ENCODE measurements at regions not wholly inside any gene's neighbourhood (a gene's known extent, or its start where the extent isn't known, plus 50 kb on each side); places are given as distances from the start of the nearest gene placed in this dataset.

DNA sequence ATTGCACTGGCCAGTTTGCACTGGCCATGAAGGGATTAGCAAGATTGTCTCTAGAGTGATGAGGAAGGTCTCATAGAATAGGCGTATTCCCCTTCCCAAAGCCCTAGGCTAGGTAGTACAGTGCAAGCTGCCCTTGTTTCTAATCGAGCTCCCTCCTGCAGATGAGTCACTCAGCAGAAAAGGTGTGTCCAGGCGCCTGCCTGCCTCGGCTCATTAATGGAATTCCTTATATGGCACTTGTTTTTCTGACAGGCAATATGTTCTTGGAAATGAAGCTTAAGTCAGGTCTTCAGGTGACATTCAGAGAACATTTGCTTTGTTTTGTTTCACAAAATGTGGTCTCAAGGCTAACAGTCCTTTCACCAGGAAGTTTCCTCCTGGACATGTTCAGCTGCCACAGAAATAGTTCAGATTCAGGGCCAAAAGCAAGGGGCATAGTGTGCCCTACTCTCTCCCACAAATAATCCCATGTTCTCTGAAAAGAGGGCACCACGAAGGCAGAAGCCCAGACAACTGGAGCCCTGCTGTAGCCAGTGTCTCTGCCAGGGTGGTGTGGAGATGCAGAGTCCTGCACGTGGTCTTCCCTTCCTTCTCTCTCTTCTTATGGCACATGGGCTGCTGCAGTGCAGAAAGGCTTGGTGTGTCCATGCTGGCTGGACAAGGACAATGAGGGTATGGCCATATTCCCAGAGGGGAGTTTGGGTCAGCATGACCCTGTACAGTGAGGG, 281.1 kb upstream of the MAP3K1 start:
- peaks cover 0 to 14% (median 8%) of the 10 kb centered on the region in 4 donors for H3K4me1 ChIP-seq
- intact Hi-C loops (cut with DNase I): no loop called here
- no peaks in the 10 kb centered on the region for H3K27me3 ChIP-seq
- H3K27ac ChIP-seq (replicated peaks in 1 of 4): no peak overlapping the region
- H3K4me3 ChIP-seq: no peak overlapping the region
- H3K9me3 ChIP-seq: no peaks in the 10 kb centered on the region
- WGBS: 78% methylated on average over 5 of the region's 6 CpGs
- no peaks in the 10 kb centered on the region for H3K36me3 ChIP-seq
- DNase-seq (ENCODE audit: extremely low spot score): no peak
- TF ChIP-seq EP300 (IDR thresholded peaks at IDR 0.05) (no peak), POLR2AphosphoS5 (IDR thresholded peaks at IDR 0.05) (no peak), POLR2A (IDR thresholded peaks at IDR 0.05; ENCODE audit: low read depth) (no peak)
- TF ChIP-seq, protein P1, sequence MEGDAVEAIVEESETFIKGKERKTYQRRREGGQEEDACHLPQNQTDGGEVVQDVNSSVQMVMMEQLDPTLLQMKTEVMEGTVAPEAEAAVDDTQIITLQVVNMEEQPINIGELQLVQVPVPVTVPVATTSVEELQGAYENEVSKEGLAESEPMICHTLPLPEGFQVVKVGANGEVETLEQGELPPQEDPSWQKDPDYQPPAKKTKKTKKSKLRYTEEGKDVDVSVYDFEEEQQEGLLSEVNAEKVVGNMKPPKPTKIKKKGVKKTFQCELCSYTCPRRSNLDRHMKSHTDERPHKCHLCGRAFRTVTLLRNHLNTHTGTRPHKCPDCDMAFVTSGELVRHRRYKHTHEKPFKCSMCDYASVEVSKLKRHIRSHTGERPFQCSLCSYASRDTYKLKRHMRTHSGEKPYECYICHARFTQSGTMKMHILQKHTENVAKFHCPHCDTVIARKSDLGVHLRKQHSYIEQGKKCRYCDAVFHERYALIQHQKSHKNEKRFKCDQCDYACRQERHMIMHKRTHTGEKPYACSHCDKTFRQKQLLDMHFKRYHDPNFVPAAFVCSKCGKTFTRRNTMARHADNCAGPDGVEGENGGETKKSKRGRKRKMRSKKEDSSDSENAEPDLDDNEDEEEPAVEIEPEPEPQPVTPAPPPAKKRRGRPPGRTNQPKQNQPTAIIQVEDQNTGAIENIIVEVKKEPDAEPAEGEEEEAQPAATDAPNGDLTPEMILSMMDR (IDR thresholded peaks at IDR 0.05): no peak

- Histone ChIP-seq H3K27me3 (no peaks in the 10 kb centered on the region), H3K9me3 (no peaks in the 10 kb centered on the region), H3K4me3 (no peak overlapping the region), H3K36me3 (no peaks in the 10 kb centered on the region), H3K27ac (replicated peaks in 1 of 4) (no peak overlapping the region), H3K4me1 (peaks cover 0 to 14% (median 8%) of the 10 kb centered on the region in 4 donors)
- intact Hi-C loops (cut with DNase I): no loop called here
- TF ChIP-seq POLR2AphosphoS5 (IDR thresholded peaks at IDR 0.05) (no peak), EP300 (IDR thresholded peaks at IDR 0.05) (no peak), POLR2A (IDR thresholded peaks at IDR 0.05; ENCODE audit: low read depth) (no peak)
- TF ChIP-seq, protein P1 (IDR thresholded peaks at IDR 0.05): no peak
- no peak for DNase-seq (ENCODE audit: extremely low spot score)
- WGBS: 65% methylated on average over 3 of the region's 3 CpGs
These were observed 282.9 kb upstream of the MAP3K1 start for GRCh38 chr5:56532466-56532865.

DNA sequence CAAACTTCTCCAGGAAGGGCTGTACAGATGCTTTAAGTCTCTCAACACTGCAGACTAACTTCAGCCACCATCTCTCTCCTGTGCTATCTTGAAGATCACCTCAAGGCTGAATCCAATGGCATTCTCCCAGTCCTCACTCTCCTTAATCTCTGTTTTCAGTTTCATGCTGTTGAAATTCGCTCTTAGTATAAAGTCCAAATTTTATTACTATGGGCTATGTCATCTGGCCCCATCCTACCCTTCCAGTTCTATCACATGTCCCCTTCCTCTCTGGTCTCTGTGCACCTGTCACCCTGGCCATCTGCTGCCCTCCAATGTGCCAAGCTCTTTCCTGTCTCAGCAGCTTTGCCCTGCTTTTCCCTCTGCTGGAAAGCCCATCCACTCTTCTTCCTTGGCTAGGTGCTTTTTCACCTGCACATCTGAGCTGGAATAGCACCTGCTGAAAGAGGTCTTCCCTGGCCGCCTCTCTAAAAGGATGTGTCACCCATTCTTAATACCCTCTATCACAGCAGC, 284.7 kb upstream of the MAP3K1 start:
- Histone ChIP-seq H3K4me3 (no peak overlapping the region), H3K27me3 (no peaks in the 10 kb centered on the region), H3K36me3 (no peaks in the 10 kb centered on the region), H3K27ac (replicated peaks in 1 of 4) (no peak overlapping the region), H3K4me1 (peaks cover 0 to 14% (median 8%) of the 10 kb centered on the region in 4 donors), H3K9me3 (no peaks in the 10 kb centered on the region)
- no peak for DNase-seq (ENCODE audit: extremely low spot score)
- 95% methylated on average over 2 of the region's 2 CpGs for WGBS
- no peak for TF ChIP-seq POLR2AphosphoS5 (IDR thresholded peaks at IDR 0.05)
- no peak for TF ChIP-seq POLR2A (IDR thresholded peaks at IDR 0.05; ENCODE audit: low read depth)
- no peak for TF ChIP-seq EP300 (IDR thresholded peaks at IDR 0.05)
- TF ChIP-seq, protein P1 (IDR thresholded peaks at IDR 0.05): no peak
- intact Hi-C loops (cut with DNase I): no loop called here

- TF ChIP-seq POLR2AphosphoS5 (IDR thresholded peaks at IDR 0.05) (no peak), EP300 (IDR thresholded peaks at IDR 0.05) (no peak), POLR2A (IDR thresholded peaks at IDR 0.05; ENCODE audit: low read depth) (no peak)
- TF ChIP-seq, protein P1 (IDR thresholded peaks at IDR 0.05): no peak
- Histone ChIP-seq H3K36me3 (no peaks in the 10 kb centered on the region), H3K27ac (replicated peaks in 1 of 4) (no peak overlapping the region), H3K27me3 (no peaks in the 10 kb centered on the region), H3K4me1 (peaks cover 0 to 18% (median 8%) of the 10 kb centered on the region in 4 donors), H3K9me3 (no peaks in the 10 kb centered on the region), H3K4me3 (no peak overlapping the region)
- WGBS: 87% methylated on average over 16 of the region's 16 CpGs
- no peak for DNase-seq (ENCODE audit: extremely low spot score)
- intact Hi-C loops (cut with DNase I): no loop called here
These were observed 285.5 kb upstream of the MAP3K1 start for GRCh38 chr5:56529666-56530430.
